ENCODE measurements at regions not wholly inside any gene's neighbourhood (a gene's known extent, or its start where the extent isn't known, plus 50 kb on each side); places are given as distances from the start of the nearest gene placed in this dataset.

- Histone ChIP-seq H3K4me3 (ENCODE audit: low read depth, low read length) (no peak overlapping the region), H3K27ac (ENCODE audit: low read depth, low read length) (no peak overlapping the region), H3K27me3 (ENCODE audit: control insufficient read depth, insufficient read depth, low read length) (no peaks in the 10 kb centered on the region), H3K9me3 (ENCODE audit: control insufficient read depth, insufficient read depth, low read length) (peaks cover 66% of the 10 kb centered on the region)
- no peak for DNase-seq (ENCODE audit: low read depth, low spot score)
- TF ChIP-seq CTCF (IDR thresholded peaks at IDR 0.05; ENCODE audit: low read depth, low read length): no peak
- CTCF ChIA-PET: interaction anchor here (0.6 kb wide), 1 partner anchor 58 kb away, joined by 3 read pairs; no protein-coding TSS in a partner anchor
- POLR2A ChIA-PET: no interaction called here
Measured at GRCh38 chr5:2140501-2141175, 257.9 kb upstream of the IRX4 start.

DNA sequence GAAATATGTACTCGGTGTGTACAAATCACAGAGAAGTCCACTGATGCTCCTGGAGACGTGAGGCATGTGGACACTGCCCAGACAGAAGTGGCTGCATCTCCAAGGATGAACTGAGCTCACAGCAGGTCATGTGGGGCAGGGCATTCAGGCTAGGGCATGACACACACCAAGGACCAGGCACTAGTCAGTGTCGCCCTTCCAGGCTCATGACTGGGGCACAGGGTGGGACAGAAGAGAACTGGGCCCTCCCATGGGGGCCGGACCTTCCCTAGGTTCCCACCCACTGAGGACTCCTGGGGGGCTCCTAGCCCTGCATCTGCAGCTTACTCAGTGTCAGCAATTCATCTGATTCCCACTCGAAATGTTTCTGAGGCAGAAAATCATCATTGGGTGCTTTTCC, 256.8 kb upstream of the IRX4 start:
- Histone ChIP-seq H3K27ac (ENCODE audit: low read depth, low read length) (no peak overlapping the region), H3K27me3 (ENCODE audit: control insufficient read depth, insufficient read depth, low read length) (no peaks in the 10 kb centered on the region), H3K9me3 (ENCODE audit: control insufficient read depth, insufficient read depth, low read length) (peaks cover 71% of the 10 kb centered on the region), H3K4me3 (ENCODE audit: low read depth, low read length) (no peak overlapping the region)
- no peak for DNase-seq (ENCODE audit: low read depth, low spot score)
- no peak for TF ChIP-seq CTCF (IDR thresholded peaks at IDR 0.05; ENCODE audit: low read depth, low read length)
- CTCF ChIA-PET: no interaction called here
- POLR2A ChIA-PET: no interaction called here

DNA sequence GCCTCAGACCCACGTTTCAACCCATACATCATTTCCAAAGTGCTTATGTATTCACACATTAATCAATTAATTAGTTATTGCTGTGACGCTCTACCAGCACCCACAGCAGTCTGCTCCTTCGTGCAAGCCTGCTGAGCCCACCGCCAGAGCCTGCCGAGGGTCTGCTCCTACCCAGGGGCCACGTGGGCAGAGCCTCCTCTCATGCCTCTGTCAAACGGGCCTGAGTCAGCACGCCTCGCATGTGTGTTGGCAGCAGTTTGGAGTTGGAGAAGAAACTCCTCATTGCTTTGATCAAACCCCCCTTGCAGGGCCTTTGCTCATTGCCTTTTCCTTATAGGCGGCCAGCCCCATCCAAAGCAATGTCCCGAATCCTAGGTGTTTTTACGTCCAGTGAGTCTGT, 256.2 kb upstream of the IRX4 start:
- TF ChIP-seq CTCF (IDR thresholded peaks at IDR 0.05; ENCODE audit: low read depth, low read length): no peak
- Histone ChIP-seq H3K27me3 (ENCODE audit: control insufficient read depth, insufficient read depth, low read length) (no peaks in the 10 kb centered on the region), H3K4me3 (ENCODE audit: low read depth, low read length) (no peak overlapping the region), H3K27ac (ENCODE audit: low read depth, low read length) (no peak overlapping the region), H3K9me3 (ENCODE audit: control insufficient read depth, insufficient read depth, low read length) (peaks cover 71% of the 10 kb centered on the region)
- POLR2A ChIA-PET: no interaction called here
- DNase-seq (ENCODE audit: low read depth, low spot score): no peak
- CTCF ChIA-PET: no interaction called here

DNA sequence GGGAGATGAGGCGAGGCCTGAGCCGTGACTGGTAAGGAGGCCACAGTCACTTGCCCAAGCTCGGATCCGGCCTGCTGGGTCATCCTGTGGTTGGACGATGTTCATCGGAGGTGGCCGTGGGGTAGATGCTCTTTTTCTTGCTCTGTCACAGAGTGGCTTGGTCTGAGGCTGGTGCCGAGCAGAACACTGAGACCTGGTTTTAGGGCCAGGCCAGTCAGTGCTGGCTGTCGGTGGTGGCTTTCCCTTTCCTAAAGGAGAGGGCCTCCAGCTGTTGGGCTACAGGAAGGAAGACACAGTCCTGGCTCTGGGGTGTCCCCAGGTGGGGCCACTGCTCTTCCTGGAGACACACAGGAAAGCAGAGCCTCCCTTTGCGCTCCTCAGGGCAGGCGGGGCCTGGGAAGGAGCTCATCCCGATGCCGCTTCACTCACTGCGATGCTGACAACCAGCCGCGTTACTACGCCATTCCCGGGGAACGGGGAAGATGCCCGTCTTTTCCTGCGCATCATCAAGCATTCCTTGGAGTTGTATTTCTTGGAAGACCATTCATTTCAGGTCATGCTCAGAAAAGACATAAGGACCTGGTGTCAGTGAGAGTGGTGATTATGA, 254.8 kb upstream of the IRX4 start:
- DNase-seq (ENCODE audit: low read depth, low spot score): no peak
- H3K27ac ChIP-seq (ENCODE audit: low read depth, low read length): no peak overlapping the region
- H3K9me3 ChIP-seq (ENCODE audit: control insufficient read depth, insufficient read depth, low read length): peaks cover 72% of the 10 kb centered on the region
- no peak overlapping the region for H3K4me3 ChIP-seq (ENCODE audit: low read depth, low read length)
- TF ChIP-seq CTCF (IDR thresholded peaks at IDR 0.05; ENCODE audit: low read depth, low read length): no peak
- POLR2A ChIA-PET: no interaction called here
- no peaks in the 10 kb centered on the region for H3K27me3 ChIP-seq (ENCODE audit: control insufficient read depth, insufficient read depth, low read length)
- CTCF ChIA-PET: no interaction called here

DNA sequence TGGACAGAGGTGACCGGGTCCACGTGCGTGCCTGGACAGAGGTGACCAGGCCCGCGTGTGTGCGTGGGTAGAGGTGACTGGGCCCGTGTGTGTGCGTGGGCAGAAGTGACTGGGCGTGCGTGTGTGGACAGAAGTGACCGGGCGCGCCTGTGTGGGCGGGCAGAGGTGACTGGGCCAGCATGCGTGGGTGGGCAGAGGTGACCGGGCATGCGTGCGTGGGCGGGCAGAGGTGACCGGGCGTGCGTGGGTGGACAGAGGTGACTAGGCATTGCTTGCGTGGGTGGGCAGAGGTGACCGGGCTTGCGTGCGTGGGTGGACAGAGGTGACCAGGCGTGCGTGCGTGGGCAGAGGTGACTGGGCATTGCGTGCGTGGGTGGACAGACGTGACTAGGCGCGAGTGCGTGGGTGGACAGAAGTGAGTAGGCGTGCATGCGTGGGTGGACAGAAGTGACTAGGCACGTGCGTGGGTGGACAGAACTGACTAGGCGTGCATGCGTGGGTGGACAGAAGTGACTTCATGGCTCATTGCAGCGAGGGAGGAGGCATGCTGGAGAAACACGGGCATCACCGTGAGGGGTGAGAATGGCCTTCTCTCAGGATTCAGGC, 254.1 kb upstream of the IRX4 start:
- Histone ChIP-seq H3K4me3 (ENCODE audit: low read depth, low read length) (no peak overlapping the region), H3K9me3 (ENCODE audit: control insufficient read depth, insufficient read depth, low read length) (peaks cover 75% of the 10 kb centered on the region), H3K27me3 (ENCODE audit: control insufficient read depth, insufficient read depth, low read length) (no peaks in the 10 kb centered on the region), H3K27ac (ENCODE audit: low read depth, low read length) (no peak overlapping the region)
- POLR2A ChIA-PET: no interaction called here
- no peak for TF ChIP-seq CTCF (IDR thresholded peaks at IDR 0.05; ENCODE audit: low read depth, low read length)
- CTCF ChIA-PET: no interaction called here
- no peak for DNase-seq (ENCODE audit: low read depth, low spot score)
